HCT116 (cell line): ENCODE measurements at regions not wholly inside any gene's neighbourhood (a gene's known extent, or its start where the extent isn't known, plus 50 kb on each side); places are given as distances from the start of the nearest gene placed in this dataset.

Experiments used
- ATAC-seq: fragments of 200-7000 bp; cut with Tn5 transposase; 2 replicates; pipeline ENCODE4 v1.9.1; 2020; ENCODE audit warnings: mild to moderate bottlenecking, moderate library complexity
- BruUV-seq: library from RNA; stranded (reverse); fragments of 400-500 nt; replicated peaks from 2 replicates; lab custom pipeline; 2021; lab: Mats Ljungman, UMichigan
- CTCF ChIA-PET: fragments of 300-600 bp; sonication (Branson Sonifier 250); formaldehyde crosslinking; loops from one replicate; lab custom pipeline; 2021; ENCODE audit warnings: antibody characterized with exemption; lab: Charles Lee
- POLR2A ChIA-PET: fragments of 300-600, 350-600 bp; sonication (Branson Sonifier 250); formaldehyde crosslinking; loops from one replicate; lab custom pipeline; 2021; ENCODE audit warnings: antibody characterized with exemption; lab: Charles Lee
- RAD21 ChIA-PET, 2 experiments: fragments of 300-600 bp; sonication (Branson Sonifier 250); formaldehyde crosslinking; loops; one replicate each; lab custom pipeline; 2023; ENCODE audit warnings: low total read pairs in 2 of 2; ENCODE audit not compliant: uncharacterized antibody in 2 of 2, unreplicated experiment in 2 of 2, low non-redundant PET in 1 of 2; lab: Charles Lee
- DNase-seq: peaks from one replicate; pipeline ENCODE4 v3.0.0-alpha.2; 2010; ENCODE audit warnings: low read depth, low spot score
- H2AFZ ChIP-seq: fragments of 200-600 bp; shearing (Covaris generic), sonication (generic); 2 replicates; pipeline ENCODE4 v1.6.1; 2017; ENCODE audit warnings: low read depth, mixed run types, mixed read lengths, antibody characterized with exemption, low read length; ENCODE audit not compliant: poor library complexity, severe bottlenecking
- H3K27ac ChIP-seq: 2 replicates; pipeline ENCODE4 v1.5.1; 2012; ENCODE audit warnings: low read depth, low read length
- H3K27me3 ChIP-seq: fragments of 200-600 bp; sonication (generic); 2 replicates; pipeline ENCODE4 v1.6.1; 2016; ENCODE audit warnings: mixed run types, low read length, mixed read lengths; ENCODE audit not compliant: insufficient read depth
- H3K36me3 ChIP-seq, 2 experiments: fragments of 200-500 bp in 1 of 2; fragments of 200-600 bp in 1 of 2; sonication (Bioruptor generic) in 1 of 2; sonication (generic) in 1 of 2; 2 replicates each; pipeline versions ENCODE4 v1.5.1 to v1.6.1; 2014 to 2016; ENCODE audit warnings: low read length in 2 of 2, inconsistent platforms in 1 of 2, mixed read lengths in 1 of 2, mixed run types in 1 of 2; ENCODE audit not compliant: insufficient read depth in 2 of 2, control insufficient read depth in 1 of 2
- H3K4me1 ChIP-seq, 2 experiments: fragments of 200-600 bp in 1 of 2; sonication (generic) in 1 of 2; 2 replicates each; pipeline versions ENCODE4 v1.5.1 to v1.6.1; 2012 to 2017; ENCODE audit warnings: low read length in 2 of 2, inconsistent platforms in 1 of 2, mild to moderate bottlenecking in 1 of 2, mixed read lengths in 1 of 2, mixed run types in 1 of 2, moderate library complexity in 1 of 2; ENCODE audit not compliant: insufficient read depth in 2 of 2, control insufficient read depth in 1 of 2
- H3K4me2 ChIP-seq: fragments of 200-600 bp; sonication (generic); 2 replicates; pipeline ENCODE4 v1.6.1; 2017; ENCODE audit warnings: mixed run types, low read length, mixed read lengths
- H3K4me3 ChIP-seq, 2 experiments: fragments of 200-600 bp in 1 of 2; sonication (generic) in 1 of 2; replicated peaks in 1 of 2; 2 replicates each; pipeline ENCODE4 v1.5.1; 2011 to 2016; ENCODE audit warnings: low read length in 2 of 2, control low read depth in 1 of 2, low read depth in 1 of 2, mild to moderate bottlenecking in 1 of 2, mixed read lengths in 1 of 2, mixed run types in 1 of 2
- H3K79me2 ChIP-seq: fragments of 200-600 bp; sonication (generic); 2 replicates; pipeline ENCODE4 v1.6.1; 2017; ENCODE audit warnings: mild to moderate bottlenecking, mixed run types, low read length, moderate library complexity, mixed read lengths; ENCODE audit not compliant: insufficient read depth
- H3K9ac ChIP-seq: fragments of 200-600 bp; sonication (generic); 2 replicates; pipeline ENCODE4 v1.6.1; 2016; ENCODE audit warnings: low read length, mixed read lengths
- H3K9me2 ChIP-seq: fragments of 200-600 bp; sonication (generic), shearing (Covaris generic); 2 replicates; pipeline ENCODE4 v1.6.1; 2017; ENCODE audit warnings: mixed run types, mild to moderate bottlenecking, moderate library complexity; ENCODE audit not compliant: insufficient read depth
- H3K9me3 ChIP-seq, 2 experiments: fragments of 200-500 bp in 1 of 2; fragments of 200-600 bp in 1 of 2; sonication (Bioruptor generic) in 1 of 2; sonication (generic) in 1 of 2; 2 replicates each; pipeline ENCODE4 v1.6.1; 2014 to 2017; ENCODE audit warnings: low read length in 2 of 2, mixed read lengths in 2 of 2, inconsistent platforms in 1 of 2, low read depth in 1 of 2, mild to moderate bottlenecking in 1 of 2, mixed run types in 1 of 2, moderate library complexity in 1 of 2; ENCODE audit not compliant: control insufficient read depth in 1 of 2, insufficient read depth in 1 of 2
- H4K20me1 ChIP-seq: fragments of 200-600 bp; sonication (generic), shearing (Covaris generic); 2 replicates; pipeline ENCODE4 v1.6.1; 2017; ENCODE audit warnings: mixed run types, mild to moderate bottlenecking, moderate library complexity; ENCODE audit not compliant: insufficient read depth
- CTCF ChIP-seq, 3 experiments: fragments of 200-600 bp in 1 of 3; sonication (generic) in 1 of 3; IDR thresholded peaks in 2 of 3; conservative IDR thresholded peaks in 1 of 3; 2 replicates each; pipeline ENCODE4 v1.5.1; 2012 to 2017; ENCODE audit warnings: low read depth in 2 of 3, low read length in 2 of 3, antibody characterized with exemption in 1 of 3, borderline replicate concordance in 1 of 3, control low read depth in 1 of 3, mild to moderate bottlenecking in 1 of 3, mixed read lengths in 1 of 3, mixed run types in 1 of 3, moderate library complexity in 1 of 3; ENCODE audit not compliant: insufficient read depth in 1 of 3
- EGR1 ChIP-seq: IDR thresholded peaks from 2 replicates; pipeline ENCODE4 v1.6.1; 2012; ENCODE audit warnings: low read depth
- ELF1 ChIP-seq: IDR thresholded peaks from 2 replicates; pipeline ENCODE4 v1.6.1; 2012; ENCODE audit warnings: low read depth, borderline replicate concordance
- EZH2phosphoT487 ChIP-seq: fragments of 200-600 bp; IDR thresholded peaks from 2 replicates; pipeline ENCODE4 v1.6.1; 2018; ENCODE audit warnings: antibody characterized with exemption, borderline replicate concordance
- MAX ChIP-seq: IDR thresholded peaks from 2 replicates; pipeline ENCODE4 v1.6.1; 2012
- POLR2A ChIP-seq: IDR thresholded peaks from 2 replicates; pipeline ENCODE4 v1.7.0; 2011; ENCODE audit warnings: borderline replicate concordance; ENCODE audit not compliant: insufficient read depth, insufficient read length; ENCODE audit errors: extremely low read depth
- RAD21 ChIP-seq: IDR thresholded peaks from 2 replicates; pipeline ENCODE4 v1.6.1; 2012; ENCODE audit warnings: low read depth, mild to moderate bottlenecking
- SRF ChIP-seq: IDR thresholded peaks from 2 replicates; pipeline ENCODE4 v1.6.1; 2012; ENCODE audit warnings: low read depth
- TCF7L2 ChIP-seq: IDR thresholded peaks from 2 replicates; pipeline ENCODE4 v1.7.0; 2011; ENCODE audit warnings: borderline replicate concordance, inconsistent platforms; ENCODE audit not compliant: insufficient read depth, insufficient read length; ENCODE audit errors: extremely low read depth
- ZNF274 ChIP-seq: fragments of 200-500 bp; sonication (Bioruptor generic); IDR thresholded peaks from 2 replicates; pipeline ENCODE4 v1.6.1; 2014; ENCODE audit warnings: mild to moderate bottlenecking, low read depth, low read length, inconsistent platforms
- intact Hi-C: fragments of 100-400 bp; cut with micrococcal nuclease; formaldehyde crosslinking; loops from 2 replicates; pipeline ENCODE4 v1.10.0; 2022

DNA sequence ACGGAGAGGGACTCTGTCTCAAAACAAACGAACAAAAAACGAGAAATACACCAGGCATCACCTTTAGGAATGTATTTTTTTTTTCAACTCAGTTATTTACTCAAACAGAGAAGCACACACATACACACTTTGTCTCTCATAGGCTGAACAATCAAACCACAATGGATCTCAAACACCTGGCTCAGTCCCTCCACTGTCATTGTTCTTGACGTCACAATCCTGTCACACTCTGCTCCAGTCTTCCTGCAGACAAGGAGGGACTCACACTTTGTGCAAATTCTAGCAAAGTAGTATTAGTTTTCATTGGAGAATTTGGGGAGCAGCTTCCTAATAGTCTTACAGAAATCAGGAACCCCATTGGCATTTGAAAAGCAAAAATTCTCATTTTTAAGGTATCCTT, 727.8 kb downstream of the BCL11B start:
- H3K27me3 ChIP-seq, result no peaks in the 10 kb centered on the region
- no peak overlapping the region for H3K27ac ChIP-seq
- no peak overlapping the region for H2AFZ ChIP-seq
- no peak overlapping the region for H3K4me3 ChIP-seq
- ATAC-seq (no peak), DNase-seq (no peak)
- BruUV-seq, result no TSS peak
- no peaks in the 10 kb centered on the region for H3K9me2 ChIP-seq
- H3K9ac ChIP-seq, result no peak overlapping the region
- RAD21 ChIA-PET, result no interaction called here
- no peaks in the 10 kb centered on the region for H3K36me3 ChIP-seq
- H3K9me3 ChIP-seq, result no peaks in the 10 kb centered on the region
- H3K79me2 ChIP-seq, result no peaks in the 10 kb centered on the region
- POLR2A ChIA-PET, result no interaction called here
- H3K4me1 ChIP-seq, result no peaks in the 10 kb centered on the region
- CTCF ChIA-PET, result no interaction called here
- intact Hi-C loops, result no loop called here
- H4K20me1 ChIP-seq, result no peaks in the 10 kb centered on the region
- H3K4me2 ChIP-seq, result no peak overlapping the region
- TF ChIP-seq CTCF (IDR thresholded peaks at IDR 0.05 in 2 of 3, conservative IDR thresholded peaks at IDR 0.05 in 1 of 3; ENCODE audit: borderline replicate concordance in 1 of 3, insufficient read depth in 1 of 3, low read depth in 2 of 3, low read length in 2 of 3) (no peak), MAX (no peak), EZH2phosphoT487 (no peak), POLR2A (no peak), TCF7L2 (no peak)

- no TSS peak for BruUV-seq
- no peaks in the 10 kb centered on the region for H3K79me2 ChIP-seq
- no peak overlapping the region for H3K27ac ChIP-seq
- no peaks in the 10 kb centered on the region for H3K27me3 ChIP-seq
- H3K4me3 ChIP-seq, result no peak overlapping the region
- intact Hi-C loops, result no loop called here
- ChIA-PET POLR2A (no interaction called here), RAD21 (no interaction called here), CTCF (no interaction called here)
- no peaks in the 10 kb centered on the region for H4K20me1 ChIP-seq
- H2AFZ ChIP-seq, result no peak overlapping the region
- no peak for TF ChIP-seq EGR1
- no peak for TF ChIP-seq POLR2A
- TF ChIP-seq ZNF274, result no peak
- no peak for TF ChIP-seq RAD21
- no peak for TF ChIP-seq ELF1
- no peak for TF ChIP-seq SRF
- ATAC-seq, result no peak
- H3K9ac ChIP-seq, result no peak overlapping the region
- DNase-seq, result no peak
- H3K36me3 ChIP-seq, result no peaks in the 10 kb centered on the region
- H3K4me2 ChIP-seq, result no peak overlapping the region
- H3K4me1 ChIP-seq, result no peaks in the 10 kb centered on the region
- H3K9me2 ChIP-seq, result no peaks in the 10 kb centered on the region
- H3K9me3 ChIP-seq, result no peaks in the 10 kb centered on the region
Measured at GRCh38 chr14:98545181-98545580, 726.8 kb downstream of the BCL11B start.
